ENCODE measurements at regions not wholly inside any gene's neighbourhood (a gene's known extent, or its start where the extent isn't known, plus 50 kb on each side); places are given as distances from the start of the nearest gene placed in this dataset.
A peak's percentile ranks its signal among the peaks of the same experiment; 100 is the strongest.
"Not testable (repeated sequence)": the region's sequence is repeated elsewhere in the genome, so short reads cannot be mapped to it uniquely, and the experiment has no call there.

- H3K79me2 ChIP-seq (ENCODE audit: control insufficient read depth in 1 of 2, insufficient read depth in 2 of 2, low read length in 2 of 2); H4K5ac ChIP-seq (ENCODE audit: insufficient read length, low read depth, low read length); H3K18ac ChIP-seq (ENCODE audit: extremely low read depth, low read length); H2AK5ac ChIP-seq (ENCODE audit: low read depth, low read length); H3K23ac ChIP-seq (ENCODE audit: insufficient read length); H3K79me1 ChIP-seq (ENCODE audit: low read depth, low read length); H3K23me2 ChIP-seq (ENCODE audit: low read depth, low read length); DNase-seq (ENCODE audit: low read depth in 1 of 2, low spot score in 2 of 2); H2AFZ ChIP-seq (ENCODE audit: low read length); H2BK15ac ChIP-seq (ENCODE audit: low read length); H3K9me3 ChIP-seq (ENCODE audit: insufficient read depth in 2 of 2, low read depth in 1 of 2, low read length in 1 of 2); H4K91ac ChIP-seq (replicated peaks; ENCODE audit: insufficient read length, low read length); H3K27ac ChIP-seq (ENCODE audit: low read depth, low read length); H3K27me3 ChIP-seq (replicated peaks in 1 of 4; ENCODE audit: control insufficient read depth in 3 of 4, extremely low read depth in 1 of 4, insufficient read depth in 3 of 4, low read length in 3 of 4); H3K4me3 ChIP-seq (ENCODE audit: extremely low read depth in 1 of 4, insufficient read depth in 2 of 4, low read depth in 3 of 4, low read length in 4 of 4); H2BK12ac ChIP-seq (ENCODE audit: low read depth, low read length); CTCF ChIA-PET (ENCODE audit: partially characterized antibody); H4K8ac ChIP-seq (ENCODE audit: extremely low read depth, insufficient read depth, low read length); POLR2A ChIA-PET (ENCODE audit: partially characterized antibody); H2BK5ac ChIP-seq (ENCODE audit: low read depth, low read length); H3K36me3 ChIP-seq (ENCODE audit: control insufficient read depth in 2 of 4, insufficient read depth in 4 of 4, low read length in 3 of 4); H3K56ac ChIP-seq (replicated peaks; ENCODE audit: insufficient read length, low read depth, low read length); H3K4me1 ChIP-seq (replicated peaks in 1 of 4; ENCODE audit: control insufficient read depth in 3 of 4, insufficient read depth in 4 of 4, low read length in 3 of 4); H4K20me1 ChIP-seq (replicated peaks in 1 of 2; ENCODE audit: control insufficient read depth in 1 of 2, insufficient read depth in 2 of 2, low read length in 2 of 2); H2BK120ac ChIP-seq (replicated peaks; ENCODE audit: low read depth, low read length); H3K14ac ChIP-seq (ENCODE audit: insufficient read length); H3K9ac ChIP-seq (replicated peaks in 1 of 4; ENCODE audit: extremely low read depth in 1 of 4, low read depth in 3 of 4, low read length in 3 of 4); H3K4ac ChIP-seq (replicated peaks; ENCODE audit: insufficient read length, low read depth, low read length); H3K4me2 ChIP-seq (ENCODE audit: insufficient read depth in 1 of 2, low read depth in 2 of 2, low read length in 2 of 2); H2BK20ac ChIP-seq (ENCODE audit: low read length): not testable (repeated sequence)
- 100% methylated on average over 1 of the region's 1 CpG; no CpG with 5 or more reads in 1 of the 2 experiments for WGBS, 2 experiments (ENCODE audit: extremely low coverage in 1 of 2, insufficient coverage in 1 of 2, insufficient read length in 1 of 2, insufficient replicate concordance in 2 of 2, low coverage in 1 of 2, low lambda C conversion rate in 2 of 2, missing lambda C conversion rate in 1 of 2)
- peak; percentile 39 for FAIRE-seq
Observed at GRCh38 chrX:108843039-108843438, 106.7 kb upstream of the IRS4 start.
